HG03432 (cell line): ENCODE measurements at regions not wholly inside any gene's neighbourhood (a gene's known extent, or its start where the extent isn't known, plus 50 kb on each side); places are given as distances from the start of the nearest gene placed in this dataset.
A peak's percentile ranks its signal among the peaks of the same experiment; 100 is the strongest.

Experiments used
- ATAC-seq: cut with Tn5 transposase; IDR thresholded peaks from one replicate; pipeline ENCODE4 v1.9.1; 2021; ENCODE audit warnings: mild to moderate bottlenecking, moderate library complexity; ENCODE audit not compliant: unreplicated experiment

GRCh38 chr7:19455623-19456022, 253.2 kb downstream of the POLR1F start:
- no peak for ATAC-seq

DNA sequence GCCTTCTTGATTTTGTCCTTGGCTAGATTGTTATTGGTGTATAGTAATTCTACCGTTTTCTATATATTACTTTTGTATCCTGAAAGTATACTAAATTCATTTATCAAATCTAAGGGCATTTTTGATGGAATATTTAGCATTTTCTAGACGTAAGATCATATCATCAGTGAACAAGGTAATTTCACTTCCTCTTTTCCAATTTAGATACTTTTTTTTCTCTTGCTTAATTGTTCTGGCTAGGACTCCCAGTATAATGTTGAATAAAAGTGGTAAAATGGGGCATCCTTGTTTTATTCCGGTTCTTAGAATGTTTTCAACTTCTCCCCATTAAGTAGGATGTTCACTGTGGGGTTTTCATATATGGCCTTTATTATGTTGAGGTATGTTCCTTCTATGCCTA, 260.7 kb downstream of the POLR1F start:
- ATAC-seq, result no peak

DNA sequence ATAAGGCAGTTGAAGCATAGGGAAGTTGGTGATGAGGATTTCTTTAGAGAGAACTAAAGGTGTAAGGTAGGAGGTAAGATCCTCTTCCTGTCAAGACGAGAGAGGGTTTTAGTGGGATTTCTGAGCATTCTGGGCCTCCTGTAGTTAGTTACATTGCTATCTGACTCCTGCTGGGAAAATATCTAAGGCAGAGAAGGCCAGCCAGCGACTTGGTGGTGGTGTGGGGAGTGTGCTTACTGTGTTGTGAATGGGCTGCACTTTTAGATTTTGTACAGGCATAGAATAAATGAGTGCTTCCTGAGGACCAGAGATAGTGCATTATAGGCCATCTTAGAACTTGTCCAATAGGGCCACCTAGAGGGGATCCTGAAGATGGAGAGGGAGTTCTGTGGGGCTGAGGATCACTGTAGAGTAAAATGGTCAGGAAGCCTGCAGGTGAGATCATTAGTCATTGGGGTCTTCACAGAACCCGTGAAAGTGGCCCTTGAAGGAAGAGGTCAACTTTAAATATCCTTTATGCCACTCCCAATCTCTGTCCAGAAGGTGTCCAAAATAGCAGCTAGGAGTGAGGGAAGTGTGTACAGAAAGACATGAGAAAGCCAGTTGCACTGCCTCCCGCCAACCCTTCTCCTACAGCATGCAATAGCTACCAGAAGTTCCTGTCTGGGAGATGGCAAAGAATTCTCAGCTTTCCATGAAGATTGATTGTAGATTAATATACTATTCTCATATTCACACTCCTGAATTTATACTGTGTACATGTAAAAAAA, 266.6 kb downstream of the POLR1F start:
- peak; percentile 60 for ATAC-seq

DNA sequence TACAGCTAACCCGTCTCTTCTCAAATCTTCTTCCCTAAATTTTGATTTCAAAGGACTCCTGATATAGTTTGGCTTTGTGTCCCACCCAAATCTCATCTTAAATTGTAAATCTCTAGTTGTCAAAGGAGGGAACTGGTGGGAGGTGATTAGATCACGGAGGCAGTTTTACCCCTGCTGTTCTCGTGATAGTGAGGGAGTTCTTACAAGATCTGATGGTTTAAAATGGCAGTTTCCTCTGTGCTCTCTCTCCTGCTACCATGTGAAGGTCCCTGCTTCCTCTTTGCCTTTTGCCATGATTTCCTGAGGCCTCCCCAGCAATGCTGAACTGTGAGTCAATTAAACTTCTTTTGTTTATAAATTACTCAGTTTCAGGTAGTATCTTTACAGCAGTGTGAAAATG, 269.3 kb downstream of the POLR1F start:
- ATAC-seq, result no peak

GRCh38 chr7:19437446-19437845, 271.4 kb downstream of the POLR1F start:
- ATAC-seq, result no peak

GRCh38 chr7:19427944-19428343, 280.9 kb downstream of the POLR1F start:
- ATAC-seq, result no peak

- no peak for ATAC-seq
These were observed 276.6 kb upstream of the FERD3L start for GRCh38 chr7:19421861-19422260.

- ATAC-seq, result no peak
These were observed 272.0 kb upstream of the FERD3L start for GRCh38 chr7:19417231-19417630.

GRCh38 chr7:19415123-19415522, 269.9 kb upstream of the FERD3L start:
- no peak for ATAC-seq

- no peak for ATAC-seq
These were observed 268.3 kb upstream of the FERD3L start for GRCh38 chr7:19413443-19413965.

- no peak for ATAC-seq
These were observed 265.5 kb upstream of the FERD3L start for GRCh38 chr7:19410691-19411090.

DNA sequence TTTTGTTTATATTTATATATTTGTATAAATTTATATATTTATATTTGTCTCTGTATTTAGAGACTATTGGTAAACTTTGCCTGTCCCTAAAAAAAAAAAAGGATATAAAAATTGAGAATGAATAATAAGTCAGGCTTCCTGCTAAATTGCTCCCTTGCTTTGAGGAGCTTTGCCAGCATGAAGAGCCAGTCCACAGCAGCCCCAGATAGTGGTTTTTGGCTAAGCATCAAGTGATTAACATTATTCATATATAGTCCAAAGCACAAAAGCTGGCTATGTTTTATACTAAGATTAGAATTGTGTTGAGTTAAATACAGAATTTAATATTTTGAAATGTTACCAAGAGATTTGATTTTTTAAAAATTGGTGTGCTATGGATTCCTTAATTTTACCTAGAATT, 264.9 kb upstream of the FERD3L start:
- no peak for ATAC-seq

DNA sequence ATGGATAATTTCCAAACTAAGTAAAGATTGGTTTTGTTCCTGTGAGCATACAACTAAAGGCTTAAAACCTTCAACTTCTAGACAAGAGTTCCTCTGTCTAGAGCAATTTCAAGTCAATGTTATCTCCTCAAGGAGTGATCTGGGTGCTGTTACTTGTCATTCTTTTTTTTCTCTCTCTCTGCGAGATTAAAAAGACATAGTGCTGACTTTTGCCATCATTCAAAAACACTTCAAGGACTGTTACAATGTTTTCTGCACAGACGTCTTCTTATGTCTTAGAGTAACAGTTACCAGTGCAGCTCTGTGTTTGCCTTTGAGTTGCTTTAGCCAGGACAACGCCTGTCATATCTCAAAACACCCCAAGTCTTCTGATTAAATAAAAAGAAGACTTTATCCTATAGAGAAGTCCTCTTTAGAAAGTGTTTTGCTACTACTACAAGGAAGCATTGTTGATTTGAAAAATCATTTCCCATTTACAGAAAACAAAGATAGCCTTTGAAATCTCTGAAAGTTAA, 263.5 kb upstream of the FERD3L start:
- ATAC-seq, result no peak

DNA sequence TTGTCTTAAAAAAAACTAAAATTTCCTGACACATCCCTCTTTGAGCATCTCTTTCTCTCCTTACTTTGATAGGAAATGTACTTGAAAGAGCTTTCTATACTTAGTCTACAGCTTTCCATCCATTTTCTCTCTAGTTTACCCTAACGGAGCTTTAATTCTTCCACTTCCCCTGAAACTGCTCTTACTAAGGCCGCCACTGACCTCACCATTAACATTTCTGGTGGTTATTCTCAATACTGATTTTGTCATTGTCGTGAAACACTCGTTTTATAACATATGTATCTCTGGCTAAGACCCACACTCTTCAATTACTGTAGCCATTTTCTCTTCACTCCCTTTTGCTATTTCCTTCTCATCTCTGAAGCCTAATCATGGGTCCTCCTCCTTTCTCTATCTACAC, 262.0 kb upstream of the FERD3L start:
- ATAC-seq, result no peak

DNA sequence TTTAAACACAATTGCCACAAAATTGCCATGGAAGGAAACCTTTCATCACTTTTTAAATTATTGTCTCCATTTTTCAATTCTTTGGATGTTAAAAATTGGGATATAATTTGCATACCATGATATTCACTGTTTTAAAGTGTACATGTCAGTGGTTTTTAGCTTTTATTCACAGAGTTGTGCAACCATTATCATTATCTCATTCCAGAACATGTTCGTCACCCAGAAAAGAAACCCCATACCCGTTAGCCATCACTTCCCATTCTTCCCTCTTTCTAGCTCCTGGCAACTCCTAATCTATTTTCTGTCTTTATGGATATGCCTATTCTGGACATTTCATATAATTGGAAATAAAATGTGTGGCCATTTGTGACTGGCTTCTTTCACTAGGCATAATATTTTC, 260.3 kb upstream of the FERD3L start:
- no peak for ATAC-seq

GRCh38 chr7:19404912-19405329, 259.7 kb upstream of the FERD3L start:
- ATAC-seq, result no peak

DNA sequence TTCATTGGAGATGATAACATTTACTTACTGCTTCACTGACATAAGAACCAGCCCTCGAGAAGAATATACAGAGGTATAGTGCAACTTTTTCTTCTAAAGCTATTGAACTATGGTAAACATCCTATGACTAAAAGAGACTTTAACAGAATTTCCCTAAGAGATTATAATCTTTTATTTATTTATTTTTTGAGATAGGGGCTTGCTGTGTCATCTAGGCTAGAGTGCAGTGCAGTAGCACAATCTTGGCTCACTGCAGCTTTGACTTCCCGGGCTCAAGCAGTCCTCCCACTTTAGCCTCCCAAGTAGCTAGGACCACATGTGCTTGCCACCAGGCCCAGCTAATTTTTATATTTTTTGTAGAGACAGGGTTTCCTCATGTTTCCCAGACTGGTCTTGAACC, 258.5 kb upstream of the FERD3L start:
- no peak for ATAC-seq

GRCh38 chr7:19401461-19401860, 256.2 kb upstream of the FERD3L start:
- ATAC-seq, result no peak

- ATAC-seq, result no peak
These were observed 255.6 kb upstream of the FERD3L start for GRCh38 chr7:19400758-19401254.

GRCh38 chr7:19397911-19398310, 252.7 kb upstream of the FERD3L start:
- peak; percentile 90 for ATAC-seq

- ATAC-seq, result no peak
These were observed 247.0 kb upstream of the FERD3L start for GRCh38 chr7:19392246-19392645.

DNA sequence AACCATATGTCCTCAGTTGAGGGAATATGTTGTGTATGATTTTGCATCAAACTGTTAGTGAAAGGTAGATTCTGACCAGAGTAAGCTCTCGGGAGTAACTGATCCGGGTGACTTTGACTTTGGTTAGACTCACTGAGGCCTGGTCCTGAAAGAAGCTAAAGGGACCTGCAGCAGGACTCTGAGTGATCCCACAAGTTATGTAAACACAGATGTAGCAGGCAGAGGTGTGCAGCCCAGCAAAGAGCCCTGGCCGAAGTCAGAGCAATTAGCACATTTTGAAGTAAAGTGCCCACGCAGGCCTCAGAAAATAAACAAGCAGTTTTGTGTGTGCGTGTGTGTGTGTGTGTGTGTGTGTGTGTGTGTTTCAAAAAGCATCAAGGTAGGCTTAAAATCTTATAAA, 245.6 kb upstream of the FERD3L start:
- no peak for ATAC-seq
